Activated CD4-positive, alpha-beta T cell treated with anti-CD3 and anti-CD28 coated beads, Interleukin-2, Interleukin-6, amounts not matched to agents 100 ng/mL and 50 ng/mL, durations not matched to agents 16 hours and 8 hours (primary cell): ENCODE measurements at regions not wholly inside any gene's neighbourhood (a gene's known extent, or its start where the extent isn't known, plus 50 kb on each side); places are given as distances from the start of the nearest gene placed in this dataset.
"Not testable (repeated sequence)": the region's sequence is repeated elsewhere in the genome, so short reads cannot be mapped to it uniquely, and the experiment has no call there.

Experiments used
- DNase-seq: peaks from one replicate; pipeline ENCODE4 v3.0.0-alpha.2; 2020

DNA sequence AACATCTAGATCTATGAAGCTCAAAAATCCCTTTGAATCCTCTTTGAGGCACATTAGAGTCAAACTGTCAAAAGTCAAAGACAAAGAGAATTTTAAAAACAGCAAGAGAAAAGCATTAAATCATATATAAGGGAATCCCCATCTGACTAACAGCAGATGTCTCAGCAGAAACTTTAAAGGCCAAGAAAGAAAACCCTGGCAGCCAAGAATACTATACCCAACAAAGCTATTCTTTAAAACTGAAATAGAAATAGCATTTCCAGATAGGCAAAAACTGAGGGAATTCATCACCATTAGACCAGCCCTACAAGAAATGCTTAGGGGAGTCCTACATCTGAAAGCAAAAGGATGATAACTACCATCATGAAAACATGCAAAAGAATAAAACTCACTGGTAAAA is 211.2 kb upstream of the PDZRN3 start:
- DNase-seq: no peak

DNA sequence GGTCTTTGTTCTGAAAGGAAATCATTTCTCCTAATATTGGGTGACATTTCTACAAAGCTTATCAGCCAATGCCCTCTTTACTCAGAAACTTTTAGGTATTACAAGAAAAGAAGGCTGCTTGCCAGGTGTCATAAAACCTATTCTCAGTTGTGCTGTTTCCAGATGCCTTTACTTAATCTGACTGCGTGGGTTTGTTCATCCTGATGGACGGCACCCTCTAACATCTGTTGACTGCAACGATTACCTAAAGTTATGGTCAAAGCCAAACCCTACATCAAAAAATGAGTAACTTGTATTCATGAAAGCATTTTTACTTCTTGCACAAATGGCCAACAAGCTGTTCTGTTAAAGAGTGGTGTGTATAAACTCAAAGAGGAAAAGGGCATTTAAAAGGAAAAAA is 207.7 kb upstream of the PDZRN3 start:
- DNase-seq: no peak

DNA sequence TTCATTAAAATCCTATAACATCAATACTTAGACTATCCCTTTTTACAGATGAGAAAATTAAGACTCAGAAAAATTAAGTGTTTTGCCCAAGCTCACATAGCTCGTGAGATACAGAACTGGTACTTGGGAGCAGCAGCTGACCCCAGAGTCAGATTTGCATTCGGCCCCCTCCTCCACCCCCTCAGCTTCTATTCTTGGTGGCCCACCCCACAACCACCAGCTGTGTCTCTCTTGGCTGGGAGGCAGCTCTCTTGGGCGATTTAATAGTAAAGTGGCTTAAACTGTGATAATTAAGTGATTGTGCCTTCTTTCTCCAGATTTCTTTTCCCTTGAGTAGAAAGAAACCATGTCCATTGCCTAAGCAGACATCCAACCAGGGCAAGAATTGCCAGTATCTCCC is 203.6 kb upstream of the PDZRN3 start:
- no peak for DNase-seq

DNA sequence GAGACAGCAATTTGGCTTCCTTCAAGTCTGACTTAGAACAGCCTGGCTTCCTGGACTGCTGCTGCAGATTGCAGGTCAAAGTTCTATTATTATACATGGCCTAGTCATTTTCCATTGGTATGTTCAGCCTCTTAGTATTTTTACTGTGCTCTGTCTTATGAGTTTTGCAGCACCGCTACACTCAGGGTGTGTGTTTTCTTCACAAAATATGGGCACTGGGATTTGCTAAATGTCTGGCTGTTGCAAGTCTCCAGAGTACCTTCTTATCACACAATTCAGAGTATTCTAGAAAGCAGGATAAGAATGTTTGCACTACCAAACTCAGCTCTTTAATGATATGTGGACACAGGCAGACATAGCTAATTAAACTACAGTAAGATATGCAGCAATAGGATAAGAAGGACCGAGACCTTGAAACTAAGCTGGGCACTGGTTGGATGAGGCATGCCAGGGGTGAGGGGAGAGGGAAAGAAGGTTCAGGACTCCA is 203.0 kb upstream of the PDZRN3 start:
- no peak for DNase-seq

DNA sequence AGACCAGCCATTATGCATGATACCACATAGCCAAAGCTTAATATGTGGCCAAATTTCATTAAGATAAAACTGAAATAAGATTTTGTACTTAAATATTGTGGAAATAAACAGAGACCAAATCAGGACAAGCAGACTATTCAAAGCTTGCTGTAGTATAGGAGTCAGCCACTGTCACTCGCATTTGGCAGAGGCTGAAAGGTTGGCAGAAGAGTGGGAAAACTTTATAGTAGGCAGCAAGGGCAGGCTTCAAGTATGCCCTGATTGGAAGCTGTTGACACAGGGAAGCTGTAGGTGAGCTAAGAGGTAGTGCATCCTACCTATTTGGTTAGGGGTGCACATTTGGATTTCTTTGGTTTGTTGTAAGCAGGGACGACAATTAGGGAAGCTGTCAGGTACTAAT is 202.5 kb upstream of the PDZRN3 start:
- DNase-seq: no peak

DNA sequence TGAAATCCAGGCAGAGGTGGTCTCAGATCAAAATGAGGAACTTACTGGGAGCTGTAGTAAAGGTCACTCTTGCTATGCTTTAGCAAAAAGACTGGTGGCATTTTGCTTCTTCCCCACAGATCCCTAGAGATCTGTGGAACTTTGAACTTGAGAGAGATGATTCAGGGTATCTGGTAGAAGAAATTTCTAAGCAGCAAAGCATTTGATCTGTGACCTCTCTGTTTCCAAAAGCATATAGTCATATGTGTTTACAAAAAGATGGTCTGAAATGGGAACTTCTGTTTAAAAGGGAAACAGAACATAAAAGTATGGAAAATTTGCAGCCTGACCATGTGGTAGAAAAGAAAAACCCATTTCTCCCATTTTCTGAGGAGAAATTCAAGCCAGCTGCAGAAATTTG is 196.2 kb upstream of the PDZRN3 start:
- not testable (repeated sequence) for DNase-seq

DNA sequence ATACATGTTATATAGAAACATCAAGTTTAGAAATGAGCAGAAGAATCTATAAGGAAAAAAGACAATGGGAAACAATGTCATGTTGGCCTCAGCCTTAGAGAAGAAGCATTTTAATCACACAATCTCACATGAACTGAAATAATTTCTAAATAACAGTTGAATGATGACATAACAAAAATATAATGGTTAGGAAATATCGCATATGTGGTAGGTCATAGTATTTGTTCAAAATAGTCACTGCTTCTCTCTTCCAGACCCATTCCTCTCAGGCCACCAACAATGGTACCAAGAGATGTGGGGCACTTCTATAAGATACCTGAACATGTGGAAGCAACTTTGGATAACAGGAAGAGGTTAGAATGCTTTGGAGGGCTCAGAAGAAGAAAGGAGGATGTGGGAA is 195.7 kb upstream of the PDZRN3 start:
- no peak for DNase-seq

DNA sequence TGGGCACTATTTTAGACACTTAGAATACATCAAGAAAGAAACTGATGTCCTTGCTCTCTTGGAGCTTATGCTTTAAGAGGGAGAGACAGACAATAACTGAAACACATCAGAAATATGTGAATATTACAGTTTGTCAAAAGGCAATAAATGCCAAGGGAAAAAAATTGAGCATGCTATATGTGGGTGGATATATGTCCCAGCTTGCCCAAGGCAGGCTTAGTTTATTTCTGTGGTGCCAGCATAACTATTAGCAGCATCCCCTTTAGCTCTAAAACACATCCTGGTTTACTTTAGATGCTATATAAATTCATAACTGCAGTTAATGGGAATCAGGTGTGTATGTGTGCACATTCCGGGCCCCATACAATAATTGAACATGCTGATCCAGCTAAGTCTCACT is 191.2 kb upstream of the PDZRN3 start:
- DNase-seq: no peak

DNA sequence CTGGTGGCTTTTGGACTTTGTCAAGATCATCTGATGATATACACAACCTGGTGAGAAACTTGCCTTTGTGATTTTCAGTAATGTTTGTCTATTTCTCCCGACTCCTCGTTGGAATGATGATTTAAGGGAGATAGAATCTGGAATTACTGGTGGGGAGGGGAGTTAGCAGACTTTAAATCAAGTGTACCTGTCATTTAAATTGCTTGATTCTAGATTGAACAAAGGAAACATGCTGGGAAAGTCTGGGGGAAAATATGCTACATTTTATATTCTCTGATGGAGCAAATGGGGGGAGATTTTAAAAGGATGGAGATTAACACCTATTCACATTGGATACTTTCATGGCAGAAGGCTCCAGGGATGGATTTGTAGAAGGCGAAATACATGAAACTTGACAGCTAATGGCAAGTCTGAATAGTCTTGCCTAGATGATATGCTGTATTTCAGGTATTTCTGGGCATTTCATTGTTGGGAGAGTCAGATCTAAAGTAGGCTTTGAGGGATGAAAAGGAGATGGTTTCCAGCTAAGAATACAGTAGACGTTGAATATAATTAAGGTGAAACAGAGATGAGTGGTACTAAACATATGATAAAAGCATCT is 189.1 kb upstream of the PDZRN3 start:
- DNase-seq: no peak

DNA sequence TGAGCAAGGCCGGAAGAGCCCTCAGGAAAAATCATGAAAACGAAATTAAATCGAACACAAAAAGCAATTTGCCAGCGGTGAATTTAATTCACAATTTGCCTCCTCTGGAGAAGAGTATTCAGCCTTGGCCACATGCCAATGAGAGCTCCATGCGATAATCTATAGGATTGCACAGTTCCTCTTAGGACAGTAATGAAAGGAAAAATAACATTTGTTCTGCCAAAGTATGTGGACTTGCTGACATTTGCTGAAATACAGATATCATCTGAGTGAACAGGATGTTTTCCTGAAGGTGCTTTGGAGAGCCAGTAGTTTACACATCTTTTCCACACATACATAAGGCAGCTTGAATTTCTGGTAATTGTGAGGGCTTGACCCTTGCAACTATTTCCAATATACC is 188.6 kb upstream of the PDZRN3 start:
- no peak for DNase-seq

DNA sequence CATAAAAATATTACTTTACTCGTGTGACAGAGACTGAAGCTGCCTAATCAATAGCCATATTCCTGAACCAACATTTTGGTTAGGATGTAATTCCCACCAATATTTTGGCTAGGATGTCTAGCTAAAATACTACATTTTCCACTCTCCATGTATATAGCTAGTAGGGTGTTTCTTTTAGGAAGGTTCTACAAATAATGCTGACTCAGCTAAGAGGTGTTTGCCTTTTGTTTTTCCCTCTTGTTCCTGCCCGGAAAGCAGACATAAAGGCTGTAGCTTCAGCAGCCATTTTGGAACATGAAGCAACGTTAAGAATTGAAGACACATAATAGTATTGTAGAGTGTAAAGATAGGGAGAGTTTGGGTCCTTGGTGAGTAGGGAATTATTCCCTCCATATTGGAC is 187.3 kb upstream of the PDZRN3 start:
- no peak for DNase-seq

DNA sequence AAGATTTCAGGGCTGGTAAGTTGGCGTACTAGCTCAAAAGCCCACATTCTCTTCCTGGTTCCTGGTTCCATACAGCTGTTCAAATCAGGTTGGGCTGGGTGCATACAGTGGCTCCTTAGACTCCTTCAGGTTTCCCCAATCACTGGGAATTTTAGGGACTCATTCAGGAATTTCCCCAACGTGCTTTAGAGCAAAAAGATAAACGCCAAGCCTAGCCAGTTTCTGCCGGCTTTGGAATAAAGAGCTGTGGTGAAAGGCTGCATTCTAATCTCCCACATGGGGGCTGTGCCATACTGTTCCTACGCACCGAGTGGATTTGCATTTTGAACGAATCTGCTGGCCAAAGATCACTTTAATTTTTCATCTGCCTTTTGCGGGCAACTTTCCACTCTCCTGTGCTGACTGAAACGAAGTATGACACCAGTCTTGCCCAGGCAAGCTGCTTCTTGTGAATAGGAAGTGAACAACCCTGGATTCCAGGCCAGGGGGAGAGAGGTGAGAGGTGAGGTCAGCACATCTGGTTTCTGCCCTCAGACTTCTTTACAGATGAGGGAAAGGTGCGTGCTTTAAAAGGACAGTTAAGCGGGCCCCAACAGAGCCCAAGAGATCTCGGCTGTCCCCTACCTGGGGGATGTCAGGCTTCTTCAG is 184.2 kb upstream of the PDZRN3 start:
- DNase-seq: no peak

DNA sequence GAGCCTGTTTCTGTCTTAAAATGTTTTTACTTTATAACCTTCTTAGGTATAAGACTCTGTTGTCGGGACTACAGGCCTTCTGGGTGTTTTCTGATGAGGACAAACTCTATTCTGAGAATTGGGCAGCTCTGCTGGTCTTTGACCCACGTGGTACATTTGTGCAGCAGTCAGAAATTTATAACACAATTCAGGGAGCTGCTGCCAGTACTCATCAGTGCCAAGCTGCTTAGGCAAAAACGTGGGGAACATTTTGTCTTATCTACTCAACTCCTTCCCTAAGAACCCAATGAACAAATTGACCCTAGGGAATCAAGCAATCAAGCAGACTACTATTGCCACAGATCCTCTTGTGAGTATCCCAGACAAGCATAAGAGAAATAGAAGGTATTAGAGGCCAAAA is 180.7 kb upstream of the PDZRN3 start:
- no peak for DNase-seq

DNA sequence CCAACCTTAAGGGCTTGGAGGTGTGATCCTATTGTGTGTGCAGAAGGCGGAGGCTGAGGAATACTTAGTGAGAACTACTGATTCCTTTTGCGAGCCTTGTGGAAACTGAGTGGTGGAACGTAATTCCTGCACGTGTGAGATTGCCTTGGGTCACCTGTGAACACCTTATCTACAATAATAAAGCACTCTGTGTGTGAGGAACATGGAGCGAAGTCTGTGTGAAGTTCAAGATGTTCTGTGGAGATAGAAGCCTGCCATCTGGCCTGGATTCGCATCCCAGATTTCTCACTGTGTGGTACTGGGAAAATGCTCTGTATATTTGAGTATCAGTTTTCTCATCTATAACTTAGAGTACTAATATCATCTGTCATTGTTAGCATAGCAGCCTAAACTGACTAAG is 179.5 kb upstream of the PDZRN3 start:
- DNase-seq: no peak

DNA sequence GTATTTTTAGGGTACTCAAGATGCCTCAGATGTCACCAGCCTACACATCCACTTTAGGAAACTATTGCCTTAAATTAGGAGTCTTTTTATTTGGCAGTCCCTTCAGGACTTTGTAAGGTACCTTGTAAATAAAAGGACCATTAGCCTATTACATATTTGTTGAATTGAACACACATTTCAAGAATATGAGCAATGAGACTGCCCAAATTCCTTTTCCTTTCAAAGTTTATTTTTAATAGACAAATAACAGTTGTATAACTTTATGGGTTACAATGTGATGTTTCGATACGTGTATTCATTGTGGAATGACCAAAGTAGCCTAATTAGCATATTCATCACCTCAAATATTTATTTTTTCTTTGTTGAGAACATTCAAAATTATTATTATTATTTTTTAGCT is 176.7 kb upstream of the PDZRN3 start:
- DNase-seq: no peak

DNA sequence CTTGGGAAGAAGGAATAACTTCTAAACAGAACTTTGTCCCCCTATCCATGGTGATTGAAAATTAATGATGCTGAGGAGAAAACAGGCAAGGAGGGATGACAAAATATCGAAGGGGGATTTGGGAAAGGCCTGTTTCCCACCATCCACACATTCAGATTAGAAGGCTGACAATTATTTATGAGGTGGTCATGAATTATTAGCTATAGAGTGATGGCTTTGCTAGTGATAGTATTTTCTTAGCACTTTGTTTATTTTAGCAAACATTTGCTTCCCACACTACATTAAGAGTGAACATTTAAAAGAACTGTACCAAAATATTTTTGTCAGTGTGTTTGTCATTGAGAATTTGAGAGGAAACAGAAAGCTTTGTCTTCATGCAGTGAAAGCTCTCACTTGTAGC is 172.6 kb upstream of the PDZRN3 start:
- DNase-seq: no peak

DNA sequence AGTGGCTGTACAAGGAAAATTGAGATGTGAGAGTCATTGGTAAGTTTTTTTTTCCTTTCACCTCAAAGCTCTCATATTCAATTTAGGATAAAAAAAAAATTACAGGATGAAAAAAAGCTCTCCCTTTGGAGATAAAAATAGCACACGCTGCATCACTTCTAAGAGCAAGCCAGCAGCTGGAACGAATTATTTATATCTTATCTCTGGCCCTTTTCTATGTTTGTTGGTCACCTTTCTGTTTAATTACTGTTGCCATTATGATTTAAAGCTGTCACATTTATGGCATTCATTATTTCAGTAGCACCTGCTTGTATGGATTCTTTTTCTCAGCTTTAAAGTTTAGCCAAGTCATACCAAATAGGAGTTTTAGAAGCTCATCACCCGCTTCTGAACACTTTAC is 171.6 kb upstream of the PDZRN3 start:
- no peak for DNase-seq

DNA sequence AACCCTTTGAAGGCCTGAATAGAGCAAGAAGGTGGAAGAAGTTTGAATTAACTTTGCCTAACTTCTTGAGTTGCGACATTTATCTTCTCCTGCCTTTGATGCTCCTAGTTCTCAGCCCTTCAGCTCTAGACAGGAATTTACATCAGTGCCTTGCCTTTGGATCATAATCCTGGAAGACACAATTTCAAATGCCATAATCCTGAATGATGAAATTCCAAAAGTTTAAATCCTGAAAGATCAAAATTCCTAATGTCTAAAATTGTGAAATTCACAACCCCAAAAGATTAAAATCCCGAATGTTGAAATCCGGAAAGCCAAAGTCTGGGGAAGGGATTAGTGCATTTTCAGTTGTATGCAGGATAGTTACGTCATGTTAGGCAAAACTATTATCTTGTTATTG is 166.6 kb upstream of the PDZRN3 start:
- no peak for DNase-seq

DNA sequence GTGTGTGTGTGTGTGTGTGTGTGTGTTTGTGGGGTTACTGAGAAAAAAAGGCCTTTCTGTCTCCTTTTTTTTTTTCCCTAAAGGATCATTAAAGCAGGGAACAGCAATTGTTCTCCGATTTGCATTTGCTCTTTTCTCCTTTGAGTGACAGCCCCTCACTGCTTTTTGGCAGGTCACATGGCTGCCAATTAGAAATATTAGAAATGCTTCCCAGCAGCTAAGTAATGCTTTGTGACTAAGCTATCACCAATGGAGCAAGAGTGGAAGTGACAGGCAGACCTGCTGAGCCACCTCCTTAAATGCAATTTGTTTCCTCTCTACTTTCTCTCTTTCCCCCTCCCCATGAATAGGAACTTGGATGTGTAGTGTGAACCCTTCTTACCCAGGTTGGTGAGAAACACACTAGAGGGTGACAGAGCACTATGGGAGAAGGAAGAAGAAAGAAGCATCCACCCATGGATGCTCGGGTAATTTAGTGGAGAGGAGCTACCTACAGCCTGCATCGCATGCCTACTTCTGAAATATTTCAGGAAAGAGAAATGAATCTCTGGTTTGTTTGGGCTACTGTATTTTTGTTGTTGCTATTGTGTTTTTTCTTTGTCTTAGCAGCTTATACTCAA is 165.2 kb upstream of the PDZRN3 start:
- DNase-seq: no peak

DNA sequence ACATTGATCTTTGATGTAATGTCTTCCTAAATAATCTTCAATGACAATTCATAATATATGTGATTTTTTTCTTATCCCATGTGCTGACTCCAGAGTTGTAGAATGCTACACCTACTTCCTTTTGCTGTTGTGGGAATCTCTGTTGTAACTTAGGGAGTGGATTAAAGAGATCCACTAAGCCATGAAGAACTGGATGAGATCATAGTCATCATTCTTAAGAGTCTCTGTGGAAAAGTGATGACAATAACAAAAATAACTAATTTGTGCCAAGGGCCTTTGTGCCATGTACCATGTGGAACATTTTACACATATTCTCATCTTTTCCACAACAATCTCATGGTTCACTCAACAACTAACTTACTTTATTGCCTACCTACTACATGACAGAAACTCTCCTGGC is 162.9 kb upstream of the PDZRN3 start:
- no peak for DNase-seq

DNA sequence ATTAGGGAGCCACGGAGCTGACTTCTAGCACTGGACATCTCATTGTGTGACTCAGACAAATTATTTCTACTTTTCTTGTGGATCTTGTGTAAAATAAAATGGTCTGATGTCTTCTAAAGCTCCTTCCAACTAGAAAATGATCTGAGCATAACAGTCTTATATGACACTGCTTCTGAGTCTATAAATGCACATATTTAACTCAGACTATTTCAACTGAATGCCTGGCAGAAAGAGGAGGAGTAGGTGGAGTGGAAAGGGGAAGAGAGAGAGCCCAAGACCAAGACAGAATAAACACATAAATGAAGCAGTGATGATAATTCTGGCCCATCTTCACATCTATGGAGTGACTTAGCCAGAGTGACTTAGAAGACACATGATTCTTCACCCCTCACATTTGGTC is 162.3 kb upstream of the PDZRN3 start:
- no peak for DNase-seq

DNA sequence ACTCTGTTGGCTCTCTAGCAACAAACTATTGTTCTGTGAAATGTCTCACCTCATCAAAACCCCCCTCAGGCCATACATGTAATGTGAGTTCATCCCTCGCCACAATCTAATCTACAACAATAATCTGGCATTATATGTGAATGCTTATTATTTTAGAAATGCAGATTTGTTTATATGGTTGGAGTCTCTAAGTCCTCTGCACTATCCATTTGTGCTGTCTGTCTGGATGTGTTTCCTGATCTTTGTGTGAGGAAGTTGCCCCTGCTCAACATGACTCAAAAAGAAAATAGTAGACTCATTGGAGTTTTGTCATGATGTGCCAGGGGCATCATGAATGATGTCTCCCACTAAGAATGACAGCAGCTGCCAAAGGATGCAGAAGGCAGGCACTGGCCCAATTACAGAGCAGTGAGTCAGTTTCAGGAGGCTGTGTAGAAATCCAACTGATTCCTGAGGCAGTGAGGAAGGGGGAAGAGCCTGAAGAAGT is 161.6 kb upstream of the PDZRN3 start:
- DNase-seq: no peak

DNA sequence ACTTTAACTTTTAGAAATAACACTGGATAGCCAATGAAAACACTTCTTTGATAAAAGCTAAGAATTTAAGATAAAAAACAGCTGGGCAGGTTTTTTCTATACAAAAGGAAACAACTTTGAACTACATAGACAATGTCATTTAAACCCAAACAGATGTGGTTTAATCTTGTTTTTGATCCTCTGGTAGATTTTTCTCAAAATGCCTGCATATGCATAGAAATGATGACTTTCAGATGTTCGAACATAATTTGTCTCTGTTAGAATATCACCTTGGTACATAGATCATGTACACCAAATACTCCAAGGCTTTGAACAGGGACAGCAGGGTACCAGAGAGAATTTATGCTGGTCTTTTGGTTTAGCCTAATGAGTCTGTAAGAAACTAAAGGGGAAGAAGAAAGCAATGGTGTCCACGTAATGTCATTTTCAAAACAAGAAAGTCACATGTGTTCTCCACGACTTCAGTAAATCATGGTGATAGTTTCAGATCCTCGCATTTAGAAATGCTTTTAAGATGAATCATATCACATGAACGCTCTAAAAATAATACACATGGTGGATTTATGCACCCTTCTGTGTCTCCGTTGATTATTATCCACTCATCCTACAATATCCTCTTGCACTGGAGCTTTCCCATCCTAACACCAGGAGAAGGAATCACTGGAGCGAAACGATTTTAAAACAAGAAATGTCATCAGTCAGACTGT is 160.1 kb upstream of the PDZRN3 start:
- no peak for DNase-seq

DNA sequence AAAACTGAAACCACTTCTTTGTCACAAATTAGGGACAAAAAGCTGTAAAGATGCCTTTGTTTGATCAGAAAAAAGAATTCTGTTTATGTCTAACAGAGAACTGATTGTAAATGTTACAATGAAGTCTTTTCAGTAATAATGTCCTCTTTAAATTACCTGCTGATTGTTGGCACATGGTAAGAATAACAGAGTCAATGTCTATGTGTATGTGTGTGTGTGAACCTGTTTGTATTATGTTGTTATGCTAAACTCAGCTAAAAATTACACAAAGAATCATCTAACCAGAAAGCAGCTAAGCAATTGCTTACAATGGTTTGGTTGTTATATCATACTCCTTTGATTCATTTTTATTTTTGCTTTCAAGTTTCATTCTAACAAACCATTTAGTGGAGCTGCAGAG is 159.1 kb upstream of the PDZRN3 start:
- DNase-seq: no peak
